Brain microvascular endothelial cell (primary cell): ENCODE measurements at regions not wholly inside any gene's neighbourhood (a gene's known extent, or its start where the extent isn't known, plus 50 kb on each side); places are given as distances from the start of the nearest gene placed in this dataset.

Experiments
- DNase-seq: peaks from one replicate; pipeline ENCODE4 v3.0.0-alpha.2; 2020
- H3K27ac ChIP-seq: fragments of 250-450 bp; sonication (Bioruptor Pico); 2 replicates; pipeline ENCODE4 v1.5.1; 2020; ENCODE audit warnings: mild to moderate bottlenecking, moderate library complexity
- H3K27me3 ChIP-seq: fragments of 250-450 bp; sonication (Bioruptor Pico); replicated peaks from 2 replicates; pipeline ENCODE4 v1.5.1; 2020; ENCODE audit warnings: mild to moderate bottlenecking
- H3K36me3 ChIP-seq: fragments of 250-450 bp; sonication (Bioruptor Pico); replicated peaks from 2 replicates; pipeline ENCODE4 v1.5.1; 2020; ENCODE audit warnings: mild to moderate bottlenecking
- H3K4me3 ChIP-seq: 2 replicates; pipeline ENCODE4 v1.5.1; 2011; ENCODE audit warnings: low read depth, mild to moderate bottlenecking, control low read depth, low read length, moderate library complexity
- CTCF ChIP-seq: IDR thresholded peaks from 2 replicates; pipeline ENCODE4 v1.5.1; 2011; ENCODE audit warnings: low read depth, mild to moderate bottlenecking, moderate library complexity, low read length, control low read depth, inconsistent platforms; ENCODE audit errors: missing control alignments
- in situ Hi-C: cut with HindIII; loops from 2 replicates; pipeline ENCODE4 v1.10.0; 2017; ENCODE audit warnings: low sequenced_read_pairs, low pct_ligation_motif_present

GRCh38 chr14:104395941-104396681 is 183.5 kb upstream of the C14orf180 start:
- no peaks in the 10 kb centered on the region for H3K36me3 ChIP-seq
- TF ChIP-seq CTCF = no peak
- H3K27me3 ChIP-seq = no peaks in the 10 kb centered on the region
- in situ Hi-C loops = no loop called here
- DNase-seq = no peak
- no peak overlapping the region for H3K4me3 ChIP-seq
- no peak overlapping the region for H3K27ac ChIP-seq

- Histone ChIP-seq H3K27me3 (no peaks in the 10 kb centered on the region), H3K27ac (no peak overlapping the region), H3K36me3 (no peaks in the 10 kb centered on the region), H3K4me3 (no peak overlapping the region)
- in situ Hi-C loops = no loop called here
- no peak for TF ChIP-seq CTCF
- no peak for DNase-seq
Measured at GRCh38 chr14:104396682-104397470, 182.7 kb upstream of the C14orf180 start.

- in situ Hi-C loops = no loop called here
- no peak for TF ChIP-seq CTCF
- Histone ChIP-seq H3K27me3 (no peaks in the 10 kb centered on the region), H3K36me3 (no peaks in the 10 kb centered on the region), H3K4me3 (no peak overlapping the region), H3K27ac (no peak overlapping the region)
- DNase-seq = no peak
Measured at GRCh38 chr14:104397956-104398355, 181.6 kb upstream of the C14orf180 start.

- no peaks in the 10 kb centered on the region for H3K27me3 ChIP-seq
- no peak for DNase-seq
- no peak for TF ChIP-seq CTCF
- no peak overlapping the region for H3K4me3 ChIP-seq
- in situ Hi-C loops = no loop called here
- no peak overlapping the region for H3K27ac ChIP-seq
- H3K36me3 ChIP-seq = no peaks in the 10 kb centered on the region
Measured at GRCh38 chr14:104398656-104399055, 180.9 kb upstream of the C14orf180 start.

GRCh38 chr14:104399432-104400155 is 180.0 kb upstream of the C14orf180 start:
- TF ChIP-seq CTCF = no peak
- Histone ChIP-seq H3K36me3 (no peaks in the 10 kb centered on the region), H3K4me3 (no peak overlapping the region), H3K27me3 (no peaks in the 10 kb centered on the region), H3K27ac (no peak overlapping the region)
- DNase-seq = no peak
- in situ Hi-C loops = no loop called here
